H1 (cell line): ENCODE measurements at regions not wholly inside any gene's neighbourhood (a gene's known extent, or its start where the extent isn't known, plus 50 kb on each side); places are given as distances from the start of the nearest gene placed in this dataset.

Source experiments
- CTCF ChIA-PET: fragments of 300-600 bp; sonication (Branson Sonifier 250); formaldehyde crosslinking; loops from one replicate; lab custom pipeline; 2021; ENCODE audit not compliant: partially characterized antibody; lab: Charles Lee
- POLR2A ChIA-PET: fragments of 300-600 bp; sonication (Branson Sonifier 250); formaldehyde crosslinking; loops from one replicate; lab custom pipeline; 2021; ENCODE audit warnings: inconsistent platforms; ENCODE audit not compliant: partially characterized antibody; lab: Charles Lee
- DNase-seq, 2 experiments: peaks; one replicate each; pipeline versions ENCODE4 v3.0.0 to v3.0.0-alpha.2; 2010 to 2022; ENCODE audit warnings: low spot score in 2 of 2, low read depth in 1 of 2, mixed read lengths in 1 of 2
- FAIRE-seq: peaks from 2 replicates; lab custom pipeline; 2011; peaks lifted over from hg19 to GRCh38; lab: Jason Lieb, UNC
- H2AFZ ChIP-seq: 2 replicates; pipeline ENCODE4 v1.8.1; 2012; ENCODE audit warnings: low read length, inconsistent platforms
- H2AK5ac ChIP-seq: 2 replicates; pipeline ENCODE4 v1.6.1; 2013; ENCODE audit warnings: low read depth, low read length
- H2BK120ac ChIP-seq: replicated peaks from 2 replicates; pipeline ENCODE3; 2013; ENCODE audit warnings: low read depth, low read length, inconsistent platforms
- H2BK12ac ChIP-seq: 2 replicates; pipeline ENCODE4 v1.6.1; 2013; ENCODE audit warnings: low read depth, low read length
- H2BK15ac ChIP-seq: 2 replicates; pipeline ENCODE4 v1.6.1; 2013; ENCODE audit warnings: low read length
- H2BK20ac ChIP-seq: 2 replicates; pipeline ENCODE4 v1.6.1; 2013; ENCODE audit warnings: low read length
- H2BK5ac ChIP-seq: 2 replicates; pipeline ENCODE4 v1.6.1; 2013; ENCODE audit warnings: low read depth, low read length
- H3K14ac ChIP-seq: 2 replicates; pipeline ENCODE4 v1.6.1; 2013; ENCODE audit warnings: inconsistent platforms; ENCODE audit not compliant: insufficient read length
- H3K18ac ChIP-seq: 2 replicates; pipeline ENCODE4 v1.6.1; 2013; ENCODE audit warnings: low read length; ENCODE audit errors: extremely low read depth
- H3K23ac ChIP-seq: 2 replicates; pipeline ENCODE4 v1.6.1; 2013; ENCODE audit warnings: inconsistent platforms; ENCODE audit not compliant: insufficient read length
- H3K23me2 ChIP-seq: 2 replicates; pipeline ENCODE4 v1.6.1; 2013; ENCODE audit warnings: low read depth, low read length
- H3K27ac ChIP-seq: 2 replicates; pipeline ENCODE4 v1.6.1; 2011; ENCODE audit warnings: low read depth, low read length, inconsistent platforms
- H3K27me3 ChIP-seq, 4 experiments: replicated peaks in 1 of 4; 1 replicate in 1 of 4; 2 replicates in 3 of 4; pipeline versions ENCODE4 v1.6.1 to v1.8.1; 2011 to 2013; ENCODE audit warnings: low read length in 3 of 4, mild to moderate bottlenecking in 3 of 4, inconsistent platforms in 2 of 4, mixed read lengths in 2 of 4, moderate library complexity in 1 of 4; ENCODE audit not compliant: control insufficient read depth in 3 of 4, insufficient read depth in 3 of 4; ENCODE audit errors: extremely low read depth in 1 of 4
- H3K36me3 ChIP-seq, 4 experiments: 2 replicates each; pipeline versions ENCODE4 v1.6.1 to v1.8.1; 2011 to 2013; ENCODE audit warnings: mild to moderate bottlenecking in 4 of 4, low read length in 3 of 4, moderate library complexity in 2 of 4, control low read depth in 1 of 4, inconsistent platforms in 1 of 4; ENCODE audit not compliant: insufficient read depth in 4 of 4, control insufficient read depth in 2 of 4
- H3K4ac ChIP-seq: replicated peaks from 2 replicates; pipeline ENCODE3; 2013; ENCODE audit warnings: low read length, low read depth, mixed read lengths, inconsistent platforms; ENCODE audit not compliant: insufficient read length
- H3K4me1 ChIP-seq, 4 experiments: replicated peaks in 1 of 4; 1 replicate in 1 of 4; 2 replicates in 3 of 4; pipeline versions ENCODE4 v1.6.1 to v1.8.1; 2011 to 2013; ENCODE audit warnings: low read length in 3 of 4, inconsistent platforms in 2 of 4, mixed read lengths in 1 of 4; ENCODE audit not compliant: insufficient read depth in 4 of 4, control insufficient read depth in 3 of 4
- H3K4me2 ChIP-seq, 2 experiments: 2 replicates each; pipeline versions ENCODE4 v1.6.1 to v1.8.1; 2011 to 2013; ENCODE audit warnings: low read depth in 2 of 2, low read length in 2 of 2, control low read depth in 1 of 2, inconsistent platforms in 1 of 2, mild to moderate bottlenecking in 1 of 2; ENCODE audit not compliant: insufficient read depth in 1 of 2
- H3K4me3 ChIP-seq, 4 experiments: fragments of 200-600, 300-600 bp in 1 of 4; sonication (generic), shearing (Covaris generic), sonication (Bioruptor Twin) in 1 of 4; 2 replicates each; pipeline versions ENCODE4 v1.5.1 to v1.8.1; 2011 to 2016; ENCODE audit warnings: low read length in 4 of 4, low read depth in 3 of 4, control low read depth in 2 of 4, inconsistent platforms in 2 of 4, mild to moderate bottlenecking in 2 of 4, mixed read lengths in 1 of 4, moderate library complexity in 1 of 4; ENCODE audit not compliant: insufficient read depth in 2 of 4; ENCODE audit errors: extremely low read depth in 1 of 4
- H3K56ac ChIP-seq: replicated peaks from 2 replicates; pipeline ENCODE3; 2013; ENCODE audit warnings: low read depth, mild to moderate bottlenecking, mixed read lengths, low read length, inconsistent platforms; ENCODE audit not compliant: insufficient read length
- H3K79me1 ChIP-seq: 2 replicates; pipeline ENCODE4 v1.6.1; 2013; ENCODE audit warnings: low read depth, low read length, control low read depth
- H3K79me2 ChIP-seq, 2 experiments: 2 replicates each; pipeline versions ENCODE4 v1.6.1 to v1.8.1; 2012 to 2013; ENCODE audit warnings: low read length in 2 of 2, mild to moderate bottlenecking in 2 of 2, inconsistent platforms in 1 of 2; ENCODE audit not compliant: insufficient read depth in 2 of 2, control insufficient read depth in 1 of 2
- H3K9ac ChIP-seq, 4 experiments: replicated peaks in 1 of 4; 1 replicate in 1 of 4; 2 replicates in 3 of 4; pipeline versions ENCODE4 v1.6.1 to v1.8.1; 2011 to 2013; ENCODE audit warnings: low read depth in 3 of 4, low read length in 3 of 4, control low read depth in 2 of 4, mild to moderate bottlenecking in 2 of 4, moderate library complexity in 2 of 4, inconsistent platforms in 1 of 4; ENCODE audit errors: extremely low read depth in 1 of 4
- H3K9me3 ChIP-seq, 2 experiments: 2 replicates each; pipeline versions ENCODE4 v1.6.1 to v1.8.1; 2012 to 2013; ENCODE audit warnings: mild to moderate bottlenecking in 2 of 2, moderate library complexity in 2 of 2, control low read depth in 1 of 2, inconsistent platforms in 1 of 2, low read depth in 1 of 2, low read length in 1 of 2, mixed read lengths in 1 of 2; ENCODE audit not compliant: insufficient read depth in 2 of 2
- H4K20me1 ChIP-seq, 2 experiments: replicated peaks in 1 of 2; 2 replicates each; pipeline versions ENCODE3 to v1.8.1; 2011 to 2013; ENCODE audit warnings: inconsistent platforms in 2 of 2, low read length in 2 of 2, mild to moderate bottlenecking in 1 of 2; ENCODE audit not compliant: insufficient read depth in 2 of 2, control insufficient read depth in 1 of 2
- H4K5ac ChIP-seq: 2 replicates; pipeline ENCODE4 v1.6.1; 2013; ENCODE audit warnings: low read length, low read depth, mixed read lengths, inconsistent platforms; ENCODE audit not compliant: insufficient read length
- H4K8ac ChIP-seq: 2 replicates; pipeline ENCODE4 v1.8.0; 2013; ENCODE audit warnings: mild to moderate bottlenecking, moderate library complexity, low read length, inconsistent platforms; ENCODE audit not compliant: insufficient read depth; ENCODE audit errors: extremely low read depth
- H4K91ac ChIP-seq: replicated peaks from 2 replicates; pipeline ENCODE3; 2013; ENCODE audit warnings: low read length, mixed read lengths, inconsistent platforms; ENCODE audit not compliant: insufficient read length
- JUND ChIP-seq: IDR thresholded peaks from 2 replicates; pipeline ENCODE4 v1.6.1; 2011; ENCODE audit warnings: mild to moderate bottlenecking, improper control_type of control experiment, low read length
- KDM4A ChIP-seq: IDR thresholded peaks from one replicate; pipeline ENCODE4 v1.7.1; 2012; ENCODE audit warnings: low read depth, mild to moderate bottlenecking, moderate library complexity, low read length, inconsistent platforms; ENCODE audit not compliant: severe bottlenecking
- POLR2A ChIP-seq, 2 experiments: IDR thresholded peaks; 1 replicate in 1 of 2; 2 replicates in 1 of 2; pipeline ENCODE4 v1.6.1; 2011; ENCODE audit warnings: low read depth in 2 of 2, low read length in 2 of 2, mild to moderate bottlenecking in 2 of 2; ENCODE audit errors: control extremely low read depth in 1 of 2
- RAD21 ChIP-seq, 2 experiments: IDR thresholded peaks in 1 of 2; conservative IDR thresholded peaks in 1 of 2; 2 replicates each; pipeline ENCODE4 v1.6.1; 2011; ENCODE audit warnings: low read depth in 2 of 2, low read length in 2 of 2, improper control_type of control experiment in 1 of 2, inconsistent platforms in 1 of 2, mild to moderate bottlenecking in 1 of 2, moderate library complexity in 1 of 2
- RXRA ChIP-seq: IDR thresholded peaks from 2 replicates; pipeline ENCODE4 v1.6.1; 2011; ENCODE audit warnings: low read depth, mild to moderate bottlenecking, low read length, moderate library complexity; ENCODE audit not compliant: insufficient read depth
- SIX5 ChIP-seq: IDR thresholded peaks from 2 replicates; pipeline ENCODE4 v1.6.1; 2011; ENCODE audit warnings: mild to moderate bottlenecking, low read depth, low read length
- SP2 ChIP-seq: IDR thresholded peaks from 2 replicates; pipeline ENCODE4 v1.6.1; 2012; ENCODE audit warnings: mild to moderate bottlenecking, low read length, inconsistent platforms
- SP4 ChIP-seq: IDR thresholded peaks from 2 replicates; pipeline ENCODE4 v1.6.1; 2012; ENCODE audit warnings: low read length, inconsistent platforms
- TBP ChIP-seq: IDR thresholded peaks from 2 replicates; pipeline ENCODE4 v1.6.1; 2011; ENCODE audit warnings: low read depth, low read length, improper control_type of control experiment

GRCh38 chr15:81740416-81740815, 305.4 kb downstream of the MEX3B start:
- H3K18ac ChIP-seq: no peak overlapping the region
- H3K36me3 ChIP-seq: peaks cover 0 to 6% (median 1%) of the 10 kb centered on the region in 4 experiments; a peak in 3 of 8 replicates
- no peaks in the 10 kb centered on the region for H3K27me3 ChIP-seq
- no peak overlapping the region for H2AFZ ChIP-seq
- ChIA-PET CTCF (no interaction called here), POLR2A (no interaction called here)
- no peak overlapping the region for H3K14ac ChIP-seq
- H4K5ac ChIP-seq: no peak overlapping the region
- H4K8ac ChIP-seq: no peak overlapping the region
- H4K91ac ChIP-seq: no peak overlapping the region
- no peak overlapping the region for H3K4me3 ChIP-seq
- H2BK5ac ChIP-seq: no peak overlapping the region
- H2BK15ac ChIP-seq: no peak overlapping the region
- H3K56ac ChIP-seq: no peak overlapping the region
- H3K4me2 ChIP-seq: no peak overlapping the region
- H3K4ac ChIP-seq: no peak overlapping the region
- no peak overlapping the region for H3K23ac ChIP-seq
- no peak overlapping the region for H2AK5ac ChIP-seq
- no peak overlapping the region for H2BK12ac ChIP-seq
- H3K27ac ChIP-seq: no peak overlapping the region
- no peak overlapping the region for H3K9ac ChIP-seq
- no peak overlapping the region for H2BK20ac ChIP-seq
- FAIRE-seq (no peak), DNase-seq (no peak)
- peaks cover 0 to 2% of the 10 kb centered on the region in 2 experiments for H4K20me1 ChIP-seq
- H3K4me1 ChIP-seq: peaks cover 0 to 2% (median 0%) of the 10 kb centered on the region in 4 experiments; a peak in 1 of 7 replicates
- peaks cover 0 to 9% of the 10 kb centered on the region in 2 experiments; a peak in 3 of 4 replicates for H3K9me3 ChIP-seq
- no peaks in the 10 kb centered on the region for H3K23me2 ChIP-seq
- no peaks in the 10 kb centered on the region for H3K79me1 ChIP-seq
- H3K79me2 ChIP-seq: no peaks in the 10 kb centered on the region
- no peak overlapping the region for H2BK120ac ChIP-seq
- TF ChIP-seq RAD21 (IDR thresholded peaks at IDR 0.05 in 1 of 2, conservative IDR thresholded peaks at IDR 0.05 in 1 of 2; ENCODE audit: low read depth in 2 of 2, low read length in 2 of 2) (no peak), TBP (no peak), JUND (no peak), KDM4A (no peak), SP2 (no peak), SP4 (no peak), SIX5 (no peak), RXRA (no peak), POLR2A (IDR thresholded peaks at IDR 0.05; ENCODE audit: control extremely low read depth in 1 of 2, low read depth in 2 of 2, low read length in 2 of 2) (no peak)
